ENCODE measurements at regions not wholly inside any gene's neighbourhood (a gene's known extent, or its start where the extent isn't known, plus 50 kb on each side); places are given as distances from the start of the nearest gene placed in this dataset.

DNA sequence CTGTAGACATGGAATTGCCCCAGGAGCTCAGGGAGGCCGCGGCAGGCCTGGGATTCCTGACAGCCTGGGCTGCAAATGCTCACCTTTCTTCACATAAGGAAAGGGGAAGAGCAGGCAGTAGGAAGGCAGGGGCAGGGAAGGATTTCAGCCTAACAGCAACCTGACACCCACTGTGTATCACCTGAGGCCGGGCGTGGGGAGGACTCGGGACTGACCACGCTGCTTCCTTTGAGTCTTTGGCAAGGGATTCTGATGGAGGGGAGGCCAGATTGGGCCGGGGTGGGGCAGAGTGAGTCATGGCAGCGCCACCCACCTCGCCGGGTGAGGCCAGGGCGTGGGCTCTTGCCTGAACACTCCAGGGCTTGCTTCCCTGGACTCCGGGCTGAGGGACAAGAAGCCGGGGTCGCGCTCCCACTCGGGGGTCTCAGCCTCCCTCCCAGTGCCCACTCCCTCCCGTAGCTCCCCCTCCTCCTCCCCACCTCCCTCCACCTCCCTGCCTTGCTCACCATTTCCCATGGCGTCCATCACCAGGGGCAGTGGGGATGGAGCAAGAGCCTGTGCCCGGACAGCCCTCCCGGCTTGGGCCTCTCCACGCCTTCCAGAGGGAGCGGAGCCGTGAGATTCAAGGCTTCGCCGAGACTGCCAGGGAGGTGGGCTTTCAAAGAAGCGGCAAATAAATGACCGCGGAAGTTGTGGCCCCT, 247.9 kb upstream of the RTL1 start:
- Histone ChIP-seq H3F3A (replicated peaks; ENCODE audit: insufficient read depth) (no peaks in the 10 kb centered on the region), H3K9me2 (no peaks in the 10 kb centered on the region), H3K27ac (ENCODE audit: low read depth in 2 of 2, low read length in 1 of 2) (no peak overlapping the region), H3K9ac (no peak overlapping the region), H3K27me3 (ENCODE audit: insufficient read depth) (no peaks in the 10 kb centered on the region), H3K4me3 (ENCODE audit: low read depth in 2 of 2, low read length in 1 of 2) (no peak overlapping the region), H4K20me1 (ENCODE audit: insufficient read depth) (no peaks in the 10 kb centered on the region), H2AFZ (ENCODE audit: low read depth) (no peak overlapping the region), H3K79me2 (ENCODE audit: insufficient read depth) (no peaks in the 10 kb centered on the region), H3K4me1 (ENCODE audit: control insufficient read depth in 1 of 2, insufficient read depth in 2 of 2, low read depth in 1 of 2, low read length in 1 of 2) (peaks cover 0 to 12% of the 10 kb centered on the region in 2 experiments; a peak in 1 of 4 replicates), H3K9me3 (no peaks in the 10 kb centered on the region), H3K36me3 (replicated peaks in 1 of 2; ENCODE audit: control insufficient read depth in 1 of 2, insufficient read depth in 2 of 2, low read length in 1 of 2) (no peaks in the 10 kb centered on the region), H3K4me2 (no peak overlapping the region)
- no peak for DNase-seq
- 78% methylated on average over 23 of the region's 28 CpGs for WGBS (ENCODE audit: low lambda C conversion rate)
- ChIA-PET POLR2A (no interaction called here), CTCF (no interaction called here)
- TF ChIP-seq RXRA (IDR thresholded peaks at IDR 0.05; ENCODE audit: borderline replicate concordance, low read depth): no peak
- TF ChIP-seq MXI1 (IDR thresholded peaks at IDR 0.05; ENCODE audit: low read depth, low read length): no peak
- TF ChIP-seq JUND (IDR thresholded peaks at IDR 0.05): no peak
- TF ChIP-seq NRF1 (IDR thresholded peaks at IDR 0.05; ENCODE audit: low read depth, low read length): no peak
- no peak for TF ChIP-seq RFX5 (IDR thresholded peaks at IDR 0.05; ENCODE audit: low read length)

DNA sequence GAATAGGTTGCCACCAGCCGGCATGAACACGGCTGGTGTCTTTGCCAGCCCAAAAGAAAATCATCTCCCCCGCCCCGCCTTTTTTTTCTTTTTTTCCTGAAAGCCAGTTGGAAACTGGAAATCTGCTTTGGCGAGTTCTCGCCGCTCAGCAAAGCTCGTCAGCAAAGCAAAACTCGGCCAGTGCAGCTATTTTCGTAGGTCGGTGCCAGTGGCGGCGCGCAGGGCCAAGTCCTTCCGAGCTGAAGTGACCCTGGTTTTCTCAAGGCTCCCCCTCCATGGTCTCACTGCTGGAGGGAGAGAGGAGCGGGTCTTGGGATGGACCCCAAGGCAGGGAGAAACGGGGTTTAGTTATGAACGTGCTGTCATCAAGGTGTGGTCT, 248.4 kb upstream of the RTL1 start:
- POLR2A ChIA-PET: no interaction called here
- H3K27ac ChIP-seq (ENCODE audit: low read depth in 2 of 2, low read length in 1 of 2): no peak overlapping the region
- no peaks in the 10 kb centered on the region for H4K20me1 ChIP-seq (ENCODE audit: insufficient read depth)
- peaks cover 0 to 12% of the 10 kb centered on the region in 2 experiments; a peak in 1 of 4 replicates for H3K4me1 ChIP-seq (ENCODE audit: control insufficient read depth in 1 of 2, insufficient read depth in 2 of 2, low read depth in 1 of 2, low read length in 1 of 2)
- H3K9me2 ChIP-seq: no peaks in the 10 kb centered on the region
- no peaks in the 10 kb centered on the region for H3K36me3 ChIP-seq (replicated peaks in 1 of 2; ENCODE audit: control insufficient read depth in 1 of 2, insufficient read depth in 2 of 2, low read length in 1 of 2)
- H3K4me2 ChIP-seq: no peak overlapping the region
- no peaks in the 10 kb centered on the region for H3K27me3 ChIP-seq (ENCODE audit: insufficient read depth)
- no peaks in the 10 kb centered on the region for H3F3A ChIP-seq (replicated peaks; ENCODE audit: insufficient read depth)
- CTCF ChIA-PET: no interaction called here
- 79% methylated on average over 18 of the region's 18 CpGs for WGBS (ENCODE audit: low lambda C conversion rate)
- H2AFZ ChIP-seq (ENCODE audit: low read depth): no peak overlapping the region
- TF ChIP-seq FOXJ3 (CRISPR knock-in tag; IDR thresholded peaks at IDR 0.05) (no peak), JUND (IDR thresholded peaks at IDR 0.05) (no peak), FOXM1 (IDR thresholded peaks at IDR 0.05; ENCODE audit: low read depth) (no peak), TAF1 (IDR thresholded peaks at IDR 0.05; ENCODE audit: borderline replicate concordance, low read depth, low read length) (no peak), GATA2 (CRISPR knock-in tag; IDR thresholded peaks at IDR 0.05) (no peak)
- TF ChIP-seq, protein P1, sequence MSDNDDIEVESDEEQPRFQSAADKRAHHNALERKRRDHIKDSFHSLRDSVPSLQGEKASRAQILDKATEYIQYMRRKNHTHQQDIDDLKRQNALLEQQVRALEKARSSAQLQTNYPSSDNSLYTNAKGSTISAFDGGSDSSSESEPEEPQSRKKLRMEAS (IDR thresholded peaks at IDR 0.05; ENCODE audit: low read depth): no peak
- no peak overlapping the region for H3K4me3 ChIP-seq (ENCODE audit: low read depth in 2 of 2, low read length in 1 of 2)
- no peak overlapping the region for H3K9ac ChIP-seq
- no peaks in the 10 kb centered on the region for H3K79me2 ChIP-seq (ENCODE audit: insufficient read depth)
- no peak for DNase-seq
- no peaks in the 10 kb centered on the region for H3K9me3 ChIP-seq

DNA sequence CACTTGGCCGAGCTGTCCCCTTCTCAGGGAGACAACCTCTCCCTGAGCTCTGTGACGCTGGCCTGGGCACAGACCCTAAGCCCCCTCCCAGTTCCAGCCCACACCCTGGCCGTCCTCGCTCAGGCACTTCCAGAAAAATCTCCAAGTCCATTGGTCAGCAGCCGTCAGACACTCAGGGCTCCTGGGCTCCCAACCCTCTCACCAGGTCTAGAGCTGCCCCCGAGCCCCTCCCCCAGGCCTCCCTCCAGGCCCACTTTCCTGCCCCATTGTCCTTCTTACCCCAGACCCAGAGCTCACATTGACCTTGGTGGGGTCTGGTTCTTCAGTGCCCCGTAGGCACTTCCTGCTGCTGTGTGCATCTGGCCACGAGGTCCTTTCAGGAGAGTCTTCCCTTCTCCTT, 249.3 kb upstream of the RTL1 start:
- H3K4me3 ChIP-seq (ENCODE audit: low read depth in 2 of 2, low read length in 1 of 2): no peak overlapping the region
- H3K27me3 ChIP-seq (ENCODE audit: insufficient read depth): no peaks in the 10 kb centered on the region
- H2AFZ ChIP-seq (ENCODE audit: low read depth): no peak overlapping the region
- H3K9me3 ChIP-seq: no peaks in the 10 kb centered on the region
- H3K36me3 ChIP-seq (replicated peaks in 1 of 2; ENCODE audit: control insufficient read depth in 1 of 2, insufficient read depth in 2 of 2, low read length in 1 of 2): no peaks in the 10 kb centered on the region
- DNase-seq: no peak
- H3K9ac ChIP-seq: no peak overlapping the region
- no peak overlapping the region for H3K4me2 ChIP-seq
- ChIA-PET POLR2A (no interaction called here), CTCF (no interaction called here)
- no peaks in the 10 kb centered on the region for H4K20me1 ChIP-seq (ENCODE audit: insufficient read depth)
- no peaks in the 10 kb centered on the region for H3K9me2 ChIP-seq
- WGBS (ENCODE audit: low lambda C conversion rate): 64% methylated on average over 8 of the region's 8 CpGs
- no peaks in the 10 kb centered on the region for H3K79me2 ChIP-seq (ENCODE audit: insufficient read depth)
- H3K27ac ChIP-seq (ENCODE audit: low read depth in 2 of 2, low read length in 1 of 2): no peak overlapping the region
- H3F3A ChIP-seq (replicated peaks; ENCODE audit: insufficient read depth): no peaks in the 10 kb centered on the region
- TF ChIP-seq FOXM1 (IDR thresholded peaks at IDR 0.05; ENCODE audit: low read depth) (no peak), RFX5 (IDR thresholded peaks at IDR 0.05; ENCODE audit: low read length) (no peak), MXI1 (IDR thresholded peaks at IDR 0.05; ENCODE audit: low read depth, low read length) (no peak)
- TF ChIP-seq, protein P2, sequence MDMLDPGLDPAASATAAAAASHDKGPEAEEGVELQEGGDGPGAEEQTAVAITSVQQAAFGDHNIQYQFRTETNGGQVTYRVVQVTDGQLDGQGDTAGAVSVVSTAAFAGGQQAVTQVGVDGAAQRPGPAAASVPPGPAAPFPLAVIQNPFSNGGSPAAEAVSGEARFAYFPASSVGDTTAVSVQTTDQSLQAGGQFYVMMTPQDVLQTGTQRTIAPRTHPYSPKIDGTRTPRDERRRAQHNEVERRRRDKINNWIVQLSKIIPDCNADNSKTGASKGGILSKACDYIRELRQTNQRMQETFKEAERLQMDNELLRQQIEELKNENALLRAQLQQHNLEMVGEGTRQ (IDR thresholded peaks at IDR 0.05; ENCODE audit: borderline replicate concordance, low read depth, low read length): no peak
- H3K4me1 ChIP-seq (ENCODE audit: control insufficient read depth in 1 of 2, insufficient read depth in 2 of 2, low read depth in 1 of 2, low read length in 1 of 2): peaks cover 0 to 12% of the 10 kb centered on the region in 2 experiments; a peak in 1 of 4 replicates

All from SK-N-SH (cell line).